Vagina (tissue), 2 donors: ENCODE measurements at regions not wholly inside any gene's neighbourhood (a gene's known extent, or its start where the extent isn't known, plus 50 kb on each side); places are given as distances from the start of the nearest gene placed in this dataset.
"Not testable (repeated sequence)": the region's sequence is repeated elsewhere in the genome, so short reads cannot be mapped to it uniquely, and the experiment has no call there.

Experiments used
- DNase-seq, 2 donors: peaks; one replicate each; pipeline ENCODE4 v3.0.0-alpha.2; 2017; ENCODE audit errors: extremely low spot score in 2 of 2
- H3K27ac ChIP-seq: fragments of 200-600 bp; sonication (generic); one replicate; pipeline ENCODE4 v1.5.1; 2019
- H3K27me3 ChIP-seq: fragments of 200-600 bp; sonication (generic); one replicate; pipeline ENCODE4 v1.5.1; 2019
- H3K36me3 ChIP-seq, 2 donors: fragments of 200-600 bp; sonication (generic); one replicate each; pipeline ENCODE4 v1.5.1; 2017 to 2019
- H3K4me1 ChIP-seq: fragments of 200-600 bp; sonication (generic); one replicate; pipeline ENCODE4 v1.5.1; 2019
- H3K4me3 ChIP-seq, 2 donors: fragments of 200-600 bp; sonication (generic); 1 replicate in 1 of 2; 2 replicates in 1 of 2; pipeline ENCODE4 v1.5.1; 2016 to 2019
- H3K9me3 ChIP-seq: fragments of 200-600 bp; sonication (generic); one replicate; pipeline ENCODE4 v1.5.1; 2019
- POLR2A ChIP-seq, 2 donors: fragments of 450-650 bp; IDR thresholded peaks; one replicate each; pipeline ENCODE4 v1.6.1; 2017; ENCODE audit warnings: antibody characterized with exemption in 2 of 2, mild to moderate bottlenecking in 2 of 2, moderate library complexity in 2 of 2
- POLR2AphosphoS5 ChIP-seq, 2 donors: sonication (generic); formaldehyde crosslinking; IDR thresholded peaks; one replicate each; pipeline ENCODE4 v1.9.0; 2017; ENCODE audit warnings: antibody characterized with exemption in 2 of 2, mild to moderate bottlenecking in 2 of 2, low read depth in 1 of 2; ENCODE audit not compliant: insufficient read depth in 1 of 2
- intact Hi-C: fragments of 100-400 bp; cut with DNase I; formaldehyde crosslinking; loops from one replicate; pipeline ENCODE4 v1.15.1; 2023
- TF ChIP-seq, protein P1 (sequence below), 3 experiments: fragments of 450-650 bp in 2 of 3; fragments of 200-600 bp in 1 of 3; sonication (generic) in 1 of 3; IDR thresholded peaks; one replicate each; pipeline ENCODE4 v1.5.1; 2017 to 2019; ENCODE audit warnings: antibody characterized with exemption in 3 of 3, mild to moderate bottlenecking in 2 of 3, moderate library complexity in 2 of 3

DNA sequence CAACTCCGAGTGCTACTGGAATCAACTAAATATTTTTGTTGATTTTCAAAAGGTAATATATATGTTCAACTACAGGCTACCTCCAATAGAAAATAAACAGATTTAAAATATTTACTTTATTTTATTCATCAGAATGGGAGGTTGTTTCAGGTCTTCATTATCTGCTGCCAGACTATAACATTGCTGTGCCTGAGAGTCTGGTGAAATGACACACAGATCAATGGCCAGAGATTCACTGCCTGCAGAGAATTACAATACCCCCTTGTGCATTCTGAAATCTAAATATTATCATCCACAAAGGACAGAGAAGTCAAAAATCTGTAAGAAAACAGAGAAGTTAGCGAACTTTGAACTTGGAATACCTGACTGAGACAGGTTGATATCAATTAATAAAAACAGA, 667.8 kb upstream of the GJE1 start:
- intact Hi-C loops = loop anchor here (5.0 kb wide), 1 partner anchor 1682 kb away; no protein-coding TSS in a partner anchor
- Histone ChIP-seq H3K9me3 (no peaks in the 10 kb centered on the region), H3K4me1 (no peaks in the 10 kb centered on the region), H3K36me3 (no peaks in the 10 kb centered on the region), H3K4me3 (no peak overlapping the region), H3K27me3 (no peaks in the 10 kb centered on the region), H3K27ac (no peak overlapping the region)
- no peak for DNase-seq
- TF ChIP-seq POLR2A (IDR thresholded peaks at IDR 0.05) = no peak
- TF ChIP-seq POLR2AphosphoS5 (IDR thresholded peaks at IDR 0.05; ENCODE audit: insufficient read depth in 1 of 2, low read depth in 1 of 2) = no peak
- TF ChIP-seq, protein P1, sequence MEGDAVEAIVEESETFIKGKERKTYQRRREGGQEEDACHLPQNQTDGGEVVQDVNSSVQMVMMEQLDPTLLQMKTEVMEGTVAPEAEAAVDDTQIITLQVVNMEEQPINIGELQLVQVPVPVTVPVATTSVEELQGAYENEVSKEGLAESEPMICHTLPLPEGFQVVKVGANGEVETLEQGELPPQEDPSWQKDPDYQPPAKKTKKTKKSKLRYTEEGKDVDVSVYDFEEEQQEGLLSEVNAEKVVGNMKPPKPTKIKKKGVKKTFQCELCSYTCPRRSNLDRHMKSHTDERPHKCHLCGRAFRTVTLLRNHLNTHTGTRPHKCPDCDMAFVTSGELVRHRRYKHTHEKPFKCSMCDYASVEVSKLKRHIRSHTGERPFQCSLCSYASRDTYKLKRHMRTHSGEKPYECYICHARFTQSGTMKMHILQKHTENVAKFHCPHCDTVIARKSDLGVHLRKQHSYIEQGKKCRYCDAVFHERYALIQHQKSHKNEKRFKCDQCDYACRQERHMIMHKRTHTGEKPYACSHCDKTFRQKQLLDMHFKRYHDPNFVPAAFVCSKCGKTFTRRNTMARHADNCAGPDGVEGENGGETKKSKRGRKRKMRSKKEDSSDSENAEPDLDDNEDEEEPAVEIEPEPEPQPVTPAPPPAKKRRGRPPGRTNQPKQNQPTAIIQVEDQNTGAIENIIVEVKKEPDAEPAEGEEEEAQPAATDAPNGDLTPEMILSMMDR (IDR thresholded peaks at IDR 0.05) = no peak

DNA sequence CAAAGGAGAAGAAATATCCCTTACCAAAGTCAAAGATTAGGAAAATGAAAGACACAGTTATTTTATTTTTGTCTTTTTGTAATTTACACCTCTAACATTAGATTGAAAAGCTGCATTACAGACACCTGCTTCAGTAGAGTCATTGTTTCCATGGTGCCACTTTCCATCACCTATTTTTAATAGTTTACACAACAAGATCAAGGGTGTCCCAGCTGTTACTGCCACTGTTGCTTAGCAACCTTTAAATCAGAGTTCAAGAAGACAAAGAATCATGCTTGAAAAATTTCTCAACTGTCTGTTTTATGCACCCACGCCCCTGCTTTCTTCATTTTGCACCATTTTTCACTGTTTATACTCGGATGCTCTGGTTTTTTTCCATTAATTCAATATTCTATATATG, 668.2 kb upstream of the GJE1 start:
- H3K4me3 ChIP-seq = no peak overlapping the region
- no peak for DNase-seq
- H3K4me1 ChIP-seq = no peaks in the 10 kb centered on the region
- H3K9me3 ChIP-seq = no peaks in the 10 kb centered on the region
- no peaks in the 10 kb centered on the region for H3K36me3 ChIP-seq
- H3K27ac ChIP-seq = no peak overlapping the region
- intact Hi-C loops = no loop called here
- TF ChIP-seq POLR2AphosphoS5 (IDR thresholded peaks at IDR 0.05; ENCODE audit: insufficient read depth in 1 of 2, low read depth in 1 of 2) = no peak
- no peak for TF ChIP-seq POLR2A (IDR thresholded peaks at IDR 0.05)
- TF ChIP-seq, protein P1 (IDR thresholded peaks at IDR 0.05) = no peak
- H3K27me3 ChIP-seq = no peaks in the 10 kb centered on the region

DNA sequence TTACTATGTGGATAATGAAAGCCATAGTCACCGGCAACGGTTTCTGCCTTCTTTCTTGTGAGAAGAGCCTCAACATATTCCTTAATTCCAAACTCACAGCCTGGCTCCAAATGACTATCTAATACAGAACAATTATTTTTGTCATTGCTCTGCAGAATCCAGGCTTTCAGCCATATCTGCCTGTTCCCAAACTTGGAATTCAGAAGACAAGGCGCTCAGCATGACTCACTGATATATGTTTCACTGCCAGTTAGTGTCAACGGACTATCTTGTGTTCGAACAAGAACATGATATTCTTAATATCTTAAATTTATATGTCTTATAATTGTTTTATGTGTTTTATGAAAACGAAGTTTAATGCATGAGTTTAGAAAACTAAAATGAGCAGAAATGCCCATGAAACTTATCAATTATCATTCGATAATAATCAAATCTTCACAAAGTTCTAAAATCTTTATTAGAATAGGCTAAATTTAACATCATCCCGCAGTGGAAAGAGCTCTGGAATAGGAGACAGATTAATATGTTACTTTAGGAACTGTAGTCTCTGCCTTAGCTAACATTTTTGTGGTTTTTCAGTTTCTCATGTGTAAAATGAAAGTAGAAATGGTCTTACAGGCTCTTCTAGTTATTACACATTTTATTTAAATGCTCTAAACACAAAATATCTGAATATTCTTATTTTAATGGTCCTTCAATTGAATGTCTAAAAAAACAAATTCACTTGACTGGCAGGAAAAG, 669.3 kb upstream of the GJE1 start:
- no peak for DNase-seq
- H3K27me3 ChIP-seq = no peaks in the 10 kb centered on the region
- H3K9me3 ChIP-seq = no peaks in the 10 kb centered on the region
- H3K27ac ChIP-seq = no peak overlapping the region
- no peaks in the 10 kb centered on the region for H3K36me3 ChIP-seq
- H3K4me1 ChIP-seq = no peaks in the 10 kb centered on the region
- no peak overlapping the region for H3K4me3 ChIP-seq
- intact Hi-C loops = no loop called here
- TF ChIP-seq POLR2A (IDR thresholded peaks at IDR 0.05) = no peak
- no peak for TF ChIP-seq POLR2AphosphoS5 (IDR thresholded peaks at IDR 0.05; ENCODE audit: insufficient read depth in 1 of 2, low read depth in 1 of 2)
- TF ChIP-seq, protein P1 (IDR thresholded peaks at IDR 0.05) = no peak

DNA sequence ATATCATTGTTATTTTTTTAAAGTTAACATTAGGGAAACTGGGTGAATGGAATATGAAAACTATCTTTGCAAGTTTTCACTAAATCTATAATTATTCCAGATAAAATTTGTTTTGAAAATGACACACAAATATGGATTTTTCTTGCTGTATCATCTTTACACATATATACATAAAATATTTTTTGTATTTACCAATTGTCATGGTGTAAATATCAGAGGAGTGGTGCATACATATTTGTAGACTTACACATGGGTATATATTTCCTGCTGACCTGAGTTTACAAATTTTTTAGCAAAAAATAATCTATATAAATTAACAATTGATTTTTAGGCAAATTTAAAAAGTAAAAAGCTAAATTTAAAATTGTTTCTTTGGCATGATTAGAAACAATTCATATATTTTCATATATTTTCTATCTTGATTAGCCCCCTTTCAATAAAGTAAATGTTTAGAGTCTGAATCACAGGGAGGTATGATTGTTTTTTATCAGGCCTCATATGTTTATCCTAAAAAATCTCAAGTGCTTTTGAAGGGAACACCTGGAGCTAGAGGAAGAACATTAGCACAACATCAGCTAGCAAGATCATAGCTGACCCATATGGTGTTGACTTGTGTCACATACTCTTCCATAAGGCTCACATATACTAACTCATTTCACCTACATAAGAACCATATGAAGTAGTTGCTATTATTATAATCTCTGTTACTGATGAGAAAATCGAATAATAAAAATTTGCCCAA, 671.8 kb upstream of the GJE1 start:
- no peak for TF ChIP-seq POLR2A (IDR thresholded peaks at IDR 0.05)
- TF ChIP-seq POLR2AphosphoS5 (IDR thresholded peaks at IDR 0.05; ENCODE audit: insufficient read depth in 1 of 2, low read depth in 1 of 2) = no peak
- TF ChIP-seq, protein P1 (IDR thresholded peaks at IDR 0.05) = no peak
- H3K9me3 ChIP-seq = no peaks in the 10 kb centered on the region
- H3K27ac ChIP-seq = no peak overlapping the region
- intact Hi-C loops = no loop called here
- H3K36me3 ChIP-seq = no peaks in the 10 kb centered on the region
- H3K27me3 ChIP-seq = no peaks in the 10 kb centered on the region
- H3K4me3 ChIP-seq = no peak overlapping the region
- no peak for DNase-seq
- H3K4me1 ChIP-seq = no peaks in the 10 kb centered on the region

DNA sequence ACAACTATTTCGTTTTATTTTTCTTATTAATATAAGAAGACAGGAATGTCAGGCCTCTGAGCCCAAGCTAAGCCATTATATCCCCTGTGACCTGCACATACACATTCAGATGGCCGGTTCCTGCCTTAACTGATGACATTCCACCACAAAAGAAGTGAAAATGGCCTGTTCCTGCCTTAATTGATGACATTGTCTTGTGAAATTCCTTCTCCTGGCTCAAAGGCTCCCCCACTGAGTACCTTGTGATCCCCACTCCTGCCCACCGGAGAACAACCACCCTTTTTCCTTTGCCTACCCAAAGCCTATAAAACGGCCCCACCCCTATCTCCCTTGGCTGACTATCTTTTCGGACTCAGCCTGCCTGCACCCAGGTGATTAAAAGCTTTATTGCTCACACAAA, 672.5 kb upstream of the GJE1 start:
- H3K4me3 ChIP-seq, H3K27me3 ChIP-seq, H3K9me3 ChIP-seq, H3K36me3 ChIP-seq, DNase-seq, intact Hi-C loops, H3K27ac ChIP-seq, H3K4me1 ChIP-seq: not testable (repeated sequence)

DNA sequence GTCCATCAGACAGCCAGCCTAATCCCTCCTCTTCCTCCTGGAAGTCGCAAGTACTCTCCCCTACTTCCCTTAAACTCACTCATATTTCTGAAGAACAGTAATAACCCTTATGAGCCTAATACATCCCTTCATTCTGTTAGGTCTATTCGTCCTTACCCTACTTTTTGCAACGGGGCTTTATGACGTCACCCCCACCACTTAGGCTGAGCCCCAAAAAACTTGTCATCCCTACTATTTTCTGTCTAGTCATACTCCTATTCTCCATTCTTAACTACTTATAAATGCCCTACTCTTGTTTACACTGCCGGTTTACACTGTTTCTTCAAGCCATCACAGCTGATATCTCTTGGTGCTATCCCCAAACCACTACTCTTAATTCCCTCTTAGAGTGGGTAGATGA, 674.7 kb upstream of the GJE1 start:
- H3K27me3 ChIP-seq, H3K9me3 ChIP-seq, DNase-seq, intact Hi-C loops, H3K4me1 ChIP-seq, H3K36me3 ChIP-seq, H3K27ac ChIP-seq, H3K4me3 ChIP-seq: not testable (repeated sequence)
